SK-N-SH treated with all-trans-retinoic acid at 6 μM for 48 hours (cell line): ENCODE measurements at regions not wholly inside any gene's neighbourhood (a gene's known extent, or its start where the extent isn't known, plus 50 kb on each side); places are given as distances from the start of the nearest gene placed in this dataset.

Experiments
- SNAI2 ChIP-seq: fragments of 250-450 bp; sonication (Bioruptor Pico); IDR thresholded peaks from 2 replicates; pipeline ENCODE4 v1.5.0; 2020; ENCODE audit warnings: mild to moderate bottlenecking, moderate library complexity
- TCF4 ChIP-seq: fragments of 250-450 bp; sonication (Bioruptor Pico); IDR thresholded peaks from 2 replicates; pipeline ENCODE4 v1.8.0; 2021; ENCODE audit warnings: mild to moderate bottlenecking, moderate library complexity, borderline replicate concordance

- TF ChIP-seq TCF4 (CRISPR knock-in tag) (peak; percentile 40; the same call in 1 of the 2 replicates), SNAI2 (CRISPR knock-in tag) (no peak)
These were observed 729.5 kb upstream of the ADGRL2 start for GRCh38 chr1:81071072-81071858.
